NCI-H1048 (cell line): ENCODE measurements at regions not wholly inside any gene's neighbourhood (a gene's known extent, or its start where the extent isn't known, plus 50 kb on each side); places are given as distances from the start of the nearest gene placed in this dataset.

Source experiments
- DNase-seq: peaks from one replicate; lab custom pipeline; 2025; lab: John Stamatoyannopoulos, UW

GRCh38 chr2:157150747-157151146 lies 106.8 kb upstream of the GALNT5 start:
- no peak for DNase-seq

- no peak for DNase-seq
These were observed 105.1 kb upstream of the GALNT5 start for GRCh38 chr2:157152362-157152761.

- no peak for DNase-seq
These were observed 101.5 kb upstream of the GALNT5 start for GRCh38 chr2:157155992-157156391.

- no peak for DNase-seq
These were observed 99.4 kb upstream of the GALNT5 start for GRCh38 chr2:157158111-157158510.

GRCh38 chr2:157159221-157159934 lies 98.1 kb upstream of the GALNT5 start:
- DNase-seq = no peak

GRCh38 chr2:157160111-157160510 lies 97.4 kb upstream of the GALNT5 start:
- DNase-seq = no peak

GRCh38 chr2:157164370-157164769 lies 93.1 kb upstream of the GALNT5 start:
- DNase-seq = no peak

GRCh38 chr2:157164891-157165290 lies 92.6 kb upstream of the GALNT5 start:
- DNase-seq = no peak

- no peak for DNase-seq
These were observed 89.0 kb upstream of the GALNT5 start for GRCh38 chr2:157168501-157168900.

- DNase-seq = no peak
These were observed 87.6 kb upstream of the GALNT5 start for GRCh38 chr2:157169889-157170288.

- no peak for DNase-seq
These were observed 87.2 kb upstream of the GALNT5 start for GRCh38 chr2:157170299-157170698.

GRCh38 chr2:157172239-157172638 lies 85.3 kb upstream of the GALNT5 start:
- DNase-seq = no peak

GRCh38 chr2:157172866-157173578 lies 84.5 kb upstream of the GALNT5 start:
- no peak for DNase-seq

- no peak for DNase-seq
These were observed 83.7 kb upstream of the GALNT5 start for GRCh38 chr2:157173740-157174184.

GRCh38 chr2:157174321-157174720 lies 83.2 kb upstream of the GALNT5 start:
- DNase-seq = no peak

GRCh38 chr2:157176602-157177001 lies 80.9 kb upstream of the GALNT5 start:
- no peak for DNase-seq

GRCh38 chr2:157178874-157179273 lies 78.6 kb upstream of the GALNT5 start:
- no peak for DNase-seq

- no peak for DNase-seq
These were observed 78.0 kb upstream of the GALNT5 start for GRCh38 chr2:157179324-157180105.

- no peak for DNase-seq
These were observed 77.1 kb upstream of the GALNT5 start for GRCh38 chr2:157180359-157180758.

- no peak for DNase-seq
These were observed 76.3 kb upstream of the GALNT5 start for GRCh38 chr2:157181234-157181633.

GRCh38 chr2:157182204-157182709 lies 75.2 kb upstream of the GALNT5 start:
- no peak for DNase-seq

GRCh38 chr2:157182834-157183396 lies 74.6 kb upstream of the GALNT5 start:
- DNase-seq = no peak
